H1 (cell line): ENCODE measurements at regions not wholly inside any gene's neighbourhood (a gene's known extent, or its start where the extent isn't known, plus 50 kb on each side); places are given as distances from the start of the nearest gene placed in this dataset.

Source experiments
- CTCF ChIA-PET: fragments of 300-600 bp; sonication (Branson Sonifier 250); formaldehyde crosslinking; loops from one replicate; lab custom pipeline; 2021; ENCODE audit not compliant: partially characterized antibody; lab: Charles Lee
- POLR2A ChIA-PET: fragments of 300-600 bp; sonication (Branson Sonifier 250); formaldehyde crosslinking; loops from one replicate; lab custom pipeline; 2021; ENCODE audit warnings: inconsistent platforms; ENCODE audit not compliant: partially characterized antibody; lab: Charles Lee
- DNase-seq, 2 experiments: peaks; one replicate each; pipeline versions ENCODE4 v3.0.0 to v3.0.0-alpha.2; 2010 to 2022; ENCODE audit warnings: low spot score in 2 of 2, low read depth in 1 of 2, mixed read lengths in 1 of 2
- FAIRE-seq: peaks from 2 replicates; lab custom pipeline; 2011; peaks lifted over from hg19 to GRCh38; lab: Jason Lieb, UNC
- H2AFZ ChIP-seq: 2 replicates; pipeline ENCODE4 v1.8.1; 2012; ENCODE audit warnings: low read length, inconsistent platforms
- H2AK5ac ChIP-seq: 2 replicates; pipeline ENCODE4 v1.6.1; 2013; ENCODE audit warnings: low read depth, low read length
- H2BK120ac ChIP-seq: replicated peaks from 2 replicates; pipeline ENCODE3; 2013; ENCODE audit warnings: low read depth, low read length, inconsistent platforms
- H2BK12ac ChIP-seq: 2 replicates; pipeline ENCODE4 v1.6.1; 2013; ENCODE audit warnings: low read depth, low read length
- H2BK15ac ChIP-seq: 2 replicates; pipeline ENCODE4 v1.6.1; 2013; ENCODE audit warnings: low read length
- H2BK20ac ChIP-seq: 2 replicates; pipeline ENCODE4 v1.6.1; 2013; ENCODE audit warnings: low read length
- H2BK5ac ChIP-seq: 2 replicates; pipeline ENCODE4 v1.6.1; 2013; ENCODE audit warnings: low read depth, low read length
- H3K14ac ChIP-seq: 2 replicates; pipeline ENCODE4 v1.6.1; 2013; ENCODE audit warnings: inconsistent platforms; ENCODE audit not compliant: insufficient read length
- H3K18ac ChIP-seq: 2 replicates; pipeline ENCODE4 v1.6.1; 2013; ENCODE audit warnings: low read length; ENCODE audit errors: extremely low read depth
- H3K23ac ChIP-seq: 2 replicates; pipeline ENCODE4 v1.6.1; 2013; ENCODE audit warnings: inconsistent platforms; ENCODE audit not compliant: insufficient read length
- H3K23me2 ChIP-seq: 2 replicates; pipeline ENCODE4 v1.6.1; 2013; ENCODE audit warnings: low read depth, low read length
- H3K27ac ChIP-seq: 2 replicates; pipeline ENCODE4 v1.6.1; 2011; ENCODE audit warnings: low read depth, low read length, inconsistent platforms
- H3K27me3 ChIP-seq, 4 experiments: replicated peaks in 1 of 4; 1 replicate in 1 of 4; 2 replicates in 3 of 4; pipeline versions ENCODE4 v1.6.1 to v1.8.1; 2011 to 2013; ENCODE audit warnings: low read length in 3 of 4, mild to moderate bottlenecking in 3 of 4, inconsistent platforms in 2 of 4, mixed read lengths in 2 of 4, moderate library complexity in 1 of 4; ENCODE audit not compliant: control insufficient read depth in 3 of 4, insufficient read depth in 3 of 4; ENCODE audit errors: extremely low read depth in 1 of 4
- H3K36me3 ChIP-seq, 4 experiments: 2 replicates each; pipeline versions ENCODE4 v1.6.1 to v1.8.1; 2011 to 2013; ENCODE audit warnings: mild to moderate bottlenecking in 4 of 4, low read length in 3 of 4, moderate library complexity in 2 of 4, control low read depth in 1 of 4, inconsistent platforms in 1 of 4; ENCODE audit not compliant: insufficient read depth in 4 of 4, control insufficient read depth in 2 of 4
- H3K4ac ChIP-seq: replicated peaks from 2 replicates; pipeline ENCODE3; 2013; ENCODE audit warnings: low read length, low read depth, mixed read lengths, inconsistent platforms; ENCODE audit not compliant: insufficient read length
- H3K4me1 ChIP-seq, 4 experiments: replicated peaks in 1 of 4; 1 replicate in 1 of 4; 2 replicates in 3 of 4; pipeline versions ENCODE4 v1.6.1 to v1.8.1; 2011 to 2013; ENCODE audit warnings: low read length in 3 of 4, inconsistent platforms in 2 of 4, mixed read lengths in 1 of 4; ENCODE audit not compliant: insufficient read depth in 4 of 4, control insufficient read depth in 3 of 4
- H3K4me2 ChIP-seq, 2 experiments: 2 replicates each; pipeline versions ENCODE4 v1.6.1 to v1.8.1; 2011 to 2013; ENCODE audit warnings: low read depth in 2 of 2, low read length in 2 of 2, control low read depth in 1 of 2, inconsistent platforms in 1 of 2, mild to moderate bottlenecking in 1 of 2; ENCODE audit not compliant: insufficient read depth in 1 of 2
- H3K4me3 ChIP-seq, 4 experiments: fragments of 200-600, 300-600 bp in 1 of 4; sonication (generic), shearing (Covaris generic), sonication (Bioruptor Twin) in 1 of 4; 2 replicates each; pipeline versions ENCODE4 v1.5.1 to v1.8.1; 2011 to 2016; ENCODE audit warnings: low read length in 4 of 4, low read depth in 3 of 4, control low read depth in 2 of 4, inconsistent platforms in 2 of 4, mild to moderate bottlenecking in 2 of 4, mixed read lengths in 1 of 4, moderate library complexity in 1 of 4; ENCODE audit not compliant: insufficient read depth in 2 of 4; ENCODE audit errors: extremely low read depth in 1 of 4
- H3K56ac ChIP-seq: replicated peaks from 2 replicates; pipeline ENCODE3; 2013; ENCODE audit warnings: low read depth, mild to moderate bottlenecking, mixed read lengths, low read length, inconsistent platforms; ENCODE audit not compliant: insufficient read length
- H3K79me1 ChIP-seq: 2 replicates; pipeline ENCODE4 v1.6.1; 2013; ENCODE audit warnings: low read depth, low read length, control low read depth
- H3K79me2 ChIP-seq, 2 experiments: 2 replicates each; pipeline versions ENCODE4 v1.6.1 to v1.8.1; 2012 to 2013; ENCODE audit warnings: low read length in 2 of 2, mild to moderate bottlenecking in 2 of 2, inconsistent platforms in 1 of 2; ENCODE audit not compliant: insufficient read depth in 2 of 2, control insufficient read depth in 1 of 2
- H3K9ac ChIP-seq, 4 experiments: replicated peaks in 1 of 4; 1 replicate in 1 of 4; 2 replicates in 3 of 4; pipeline versions ENCODE4 v1.6.1 to v1.8.1; 2011 to 2013; ENCODE audit warnings: low read depth in 3 of 4, low read length in 3 of 4, control low read depth in 2 of 4, mild to moderate bottlenecking in 2 of 4, moderate library complexity in 2 of 4, inconsistent platforms in 1 of 4; ENCODE audit errors: extremely low read depth in 1 of 4
- H3K9me3 ChIP-seq, 2 experiments: 2 replicates each; pipeline versions ENCODE4 v1.6.1 to v1.8.1; 2012 to 2013; ENCODE audit warnings: mild to moderate bottlenecking in 2 of 2, moderate library complexity in 2 of 2, control low read depth in 1 of 2, inconsistent platforms in 1 of 2, low read depth in 1 of 2, low read length in 1 of 2, mixed read lengths in 1 of 2; ENCODE audit not compliant: insufficient read depth in 2 of 2
- H4K20me1 ChIP-seq, 2 experiments: replicated peaks in 1 of 2; 2 replicates each; pipeline versions ENCODE3 to v1.8.1; 2011 to 2013; ENCODE audit warnings: inconsistent platforms in 2 of 2, low read length in 2 of 2, mild to moderate bottlenecking in 1 of 2; ENCODE audit not compliant: insufficient read depth in 2 of 2, control insufficient read depth in 1 of 2
- H4K5ac ChIP-seq: 2 replicates; pipeline ENCODE4 v1.6.1; 2013; ENCODE audit warnings: low read length, low read depth, mixed read lengths, inconsistent platforms; ENCODE audit not compliant: insufficient read length
- H4K8ac ChIP-seq: 2 replicates; pipeline ENCODE4 v1.8.0; 2013; ENCODE audit warnings: mild to moderate bottlenecking, moderate library complexity, low read length, inconsistent platforms; ENCODE audit not compliant: insufficient read depth; ENCODE audit errors: extremely low read depth
- H4K91ac ChIP-seq: replicated peaks from 2 replicates; pipeline ENCODE3; 2013; ENCODE audit warnings: low read length, mixed read lengths, inconsistent platforms; ENCODE audit not compliant: insufficient read length
- ASH2L ChIP-seq: fragments of 200-600, 300-600 bp; sonication (generic); IDR thresholded peaks from one replicate; pipeline ENCODE4 v1.7.1; 2017; ENCODE audit warnings: low read length
- ATF3 ChIP-seq: IDR thresholded peaks from 2 replicates; pipeline ENCODE4 v1.6.1; 2011; ENCODE audit warnings: low read depth, mild to moderate bottlenecking, low read length; ENCODE audit not compliant: insufficient read depth
- CBX5 ChIP-seq: fragments of 300-800, 300-1000 bp; sonication (generic); IDR thresholded peaks from 2 replicates; pipeline ENCODE4 v1.7.1; 2016; ENCODE audit warnings: antibody characterized with exemption, low read length, low read depth
- CTCF ChIP-seq, 3 experiments: IDR thresholded peaks; 1 replicate in 2 of 3; 2 replicates in 1 of 3; pipeline versions ENCODE4 v1.5.1 to v1.6.1; 2011; ENCODE audit warnings: low read length in 3 of 3, mild to moderate bottlenecking in 3 of 3, inconsistent platforms in 2 of 3, low read depth in 1 of 3, moderate library complexity in 1 of 3; ENCODE audit not compliant: insufficient read depth in 1 of 3; ENCODE audit errors: control extremely low read depth in 1 of 3
- E2F6 ChIP-seq: IDR thresholded peaks from 2 replicates; pipeline ENCODE4 v1.6.1; 2012; ENCODE audit warnings: inconsistent platforms
- EGR1 ChIP-seq: IDR thresholded peaks from 2 replicates; pipeline ENCODE4 v1.6.1; 2011; ENCODE audit warnings: low read depth, low read length, borderline replicate concordance
- KDM1A ChIP-seq: fragments of 200-600, 300-600 bp; sonication (generic); IDR thresholded peaks from 2 replicates; pipeline ENCODE4 v1.7.1; 2016; ENCODE audit warnings: mild to moderate bottlenecking, low read length, borderline replicate concordance
- RNF2 ChIP-seq: fragments of 200-900, 300-1000 bp; sonication (generic); IDR thresholded peaks from 2 replicates; pipeline ENCODE4 v1.7.1; 2016; ENCODE audit warnings: borderline replicate concordance, low read depth, mild to moderate bottlenecking, antibody characterized with exemption, low read length; ENCODE audit not compliant: poor library complexity, severe bottlenecking; ENCODE audit errors: missing control alignments
- WGBS, 2 experiments: shearing (Covaris generic) in 1 of 2; methylation state at CpG; one replicate each; pipeline versions ENCODE4 v1.1.6 to v1.1.7; 2013 to 2015; ENCODE audit warnings: low lambda C conversion rate in 2 of 2, mixed read lengths in 2 of 2, inconsistent platforms in 1 of 2, low coverage in 1 of 2, missing lambda C conversion rate in 1 of 2; ENCODE audit not compliant: insufficient replicate concordance in 2 of 2, insufficient coverage in 1 of 2, insufficient read length in 1 of 2; ENCODE audit errors: extremely low coverage in 1 of 2, missing lambda C conversion rate in 1 of 2; 5-methylcytosine and 5-hydroxymethylcytosine counted together

GRCh38 chr3:64900617-64901521 lies 213.1 kb upstream of the ADAMTS9 start:
- no peak overlapping the region for H3K14ac ChIP-seq
- H3K4me2 ChIP-seq: no peak overlapping the region
- no peak overlapping the region for H2BK20ac ChIP-seq
- no peak overlapping the region for H2BK5ac ChIP-seq
- H3K27ac ChIP-seq: no peak overlapping the region
- H3K79me2 ChIP-seq: no peaks in the 10 kb centered on the region
- no peak overlapping the region for H2AFZ ChIP-seq
- no peak overlapping the region for H3K9ac ChIP-seq
- H3K4me3 ChIP-seq: no peak overlapping the region
- no peak overlapping the region for H3K4ac ChIP-seq
- no peak overlapping the region for H3K56ac ChIP-seq
- no peaks in the 10 kb centered on the region for H3K23me2 ChIP-seq
- no peak overlapping the region for H4K8ac ChIP-seq
- H2BK15ac ChIP-seq: no peak overlapping the region
- CTCF ChIA-PET: interaction anchor here (1.7 kb wide), 1 partner anchor 44 kb away, joined by 3 read pairs; no protein-coding TSS in a partner anchor
- no peak overlapping the region for H3K23ac ChIP-seq
- H3K18ac ChIP-seq: no peak overlapping the region
- no peaks in the 10 kb centered on the region for H3K27me3 ChIP-seq
- no peak overlapping the region for H4K91ac ChIP-seq
- H3K9me3 ChIP-seq: no peaks in the 10 kb centered on the region
- no peaks in the 10 kb centered on the region for H3K79me1 ChIP-seq
- no peak overlapping the region for H2AK5ac ChIP-seq
- H4K5ac ChIP-seq: no peak overlapping the region
- H2BK120ac ChIP-seq: no peak overlapping the region
- no peaks in the 10 kb centered on the region for H3K36me3 ChIP-seq
- no peaks in the 10 kb centered on the region for H4K20me1 ChIP-seq
- POLR2A ChIA-PET: no interaction called here
- no peak overlapping the region for H2BK12ac ChIP-seq
- 89% methylated on average over 5 of the region's 5 CpGs; no CpG with 5 or more reads in 1 of the 2 experiments for WGBS, 2 experiments
- DNase-seq: no peak
- no peak for FAIRE-seq
- peaks cover 0 to 2% (median under 1%) of the 10 kb centered on the region in 4 experiments; a peak in 2 of 7 replicates for H3K4me1 ChIP-seq
- TF ChIP-seq RNF2 (no peak), ASH2L (no peak), ATF3 (no peak), KDM1A (no peak), EGR1 (no peak), CTCF (IDR thresholded peaks at IDR 0.05; ENCODE audit: control extremely low read depth in 1 of 3, insufficient read depth in 1 of 3, low read depth in 1 of 3, low read length in 3 of 3) (no peak), CBX5 (no peak), E2F6 (no peak)
